KOPT-K1 (cell line): ENCODE measurements at regions not wholly inside any gene's neighbourhood (a gene's known extent, or its start where the extent isn't known, plus 50 kb on each side); places are given as distances from the start of the nearest gene placed in this dataset.

Experiments used
- H3K27ac ChIP-seq: fragments of 200-600 bp; sonication (generic); 2 replicates; pipeline ENCODE4 v1.5.1; 2016; ENCODE audit warnings: antibody characterized with exemption, mild to moderate bottlenecking, low read depth, low read length; ENCODE audit not compliant: poor library complexity, severe bottlenecking
- H3K36me3 ChIP-seq: fragments of 200-600 bp; sonication (generic); 2 replicates; pipeline ENCODE4 v1.5.1; 2017; ENCODE audit warnings: antibody characterized with exemption, mild to moderate bottlenecking, low read length, moderate library complexity; ENCODE audit not compliant: insufficient read depth
- H3K9me3 ChIP-seq: fragments of 200-600 bp; sonication (generic); 2 replicates; pipeline ENCODE4 v1.5.1; 2017; ENCODE audit warnings: antibody characterized with exemption, low read length, mild to moderate bottlenecking; ENCODE audit not compliant: insufficient read depth, poor library complexity, severe bottlenecking

DNA sequence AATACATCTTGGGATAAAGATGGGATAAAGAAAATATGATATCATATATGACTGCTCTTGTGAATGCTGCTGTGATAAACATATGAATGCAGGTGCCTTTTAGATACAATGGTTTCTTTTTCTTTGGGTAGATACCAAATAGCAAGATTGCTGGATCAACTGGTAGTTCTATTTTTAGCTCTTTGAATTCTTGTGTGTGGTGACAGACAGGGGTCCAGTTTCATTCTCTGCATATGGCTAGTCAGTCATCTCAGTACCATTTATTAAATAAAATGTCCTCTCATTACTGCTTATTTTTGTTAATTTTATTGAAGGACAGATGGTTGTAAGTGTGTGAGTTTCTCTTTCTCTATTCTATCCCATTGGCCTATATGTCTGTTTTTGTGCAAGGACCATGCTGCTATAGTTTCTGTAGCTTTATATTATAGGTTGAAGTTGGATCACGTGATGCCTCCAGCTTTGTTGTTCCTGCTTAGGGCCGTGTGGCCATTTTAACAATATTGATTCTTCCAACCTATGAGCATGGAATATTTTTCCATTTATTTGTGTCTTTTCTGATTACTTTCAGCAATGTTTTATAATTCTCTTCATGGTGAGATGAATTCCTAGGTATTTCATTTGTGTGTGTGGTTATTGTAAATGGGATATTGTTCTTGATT lies 1089.8 kb upstream of the CADM2 start:
- H3K9me3 ChIP-seq, result no peaks in the 10 kb centered on the region
- H3K27ac ChIP-seq, result no peak overlapping the region
- no peaks in the 10 kb centered on the region for H3K36me3 ChIP-seq

DNA sequence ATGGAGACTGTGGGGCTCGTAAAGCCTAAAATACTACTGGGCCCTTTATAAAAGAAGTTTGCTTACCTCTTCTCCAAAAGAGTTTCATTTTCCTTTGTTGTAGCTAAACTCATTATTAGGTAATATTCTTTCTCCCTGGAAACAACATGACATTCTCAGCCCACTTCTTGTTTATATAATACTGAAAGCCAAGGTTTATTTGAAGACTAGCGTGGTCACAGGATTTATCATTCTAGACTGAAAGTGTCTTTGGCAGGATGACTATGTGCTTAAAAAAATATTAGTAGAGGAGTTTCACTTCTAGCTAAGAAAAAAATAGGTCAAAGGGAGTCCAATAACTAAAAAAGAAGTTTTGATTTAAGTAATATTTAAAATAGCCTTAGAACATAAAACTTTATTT lies 1085.2 kb upstream of the CADM2 start:
- Histone ChIP-seq H3K9me3 (no peaks in the 10 kb centered on the region), H3K36me3 (no peaks in the 10 kb centered on the region), H3K27ac (no peak overlapping the region)

DNA sequence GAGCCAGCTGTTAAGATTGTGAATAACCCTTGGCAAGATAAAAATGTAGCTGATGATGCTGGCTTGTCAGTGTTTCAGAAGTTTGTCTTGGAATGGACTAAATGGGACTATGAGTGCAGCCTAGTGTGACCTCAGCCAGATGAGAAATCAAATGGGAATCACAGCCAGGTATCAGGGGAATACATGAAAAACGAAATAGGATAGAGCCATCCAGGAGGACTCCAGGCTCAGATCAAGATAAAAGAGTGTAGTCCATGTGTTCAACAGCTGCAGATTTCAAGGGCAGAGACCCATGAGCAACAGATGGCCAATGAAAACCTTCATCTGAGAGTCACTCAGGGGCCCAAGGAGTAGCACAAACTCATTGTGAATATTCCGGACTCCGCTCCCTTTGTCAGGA lies 1080.9 kb upstream of the CADM2 start:
- H3K36me3 ChIP-seq, result no peaks in the 10 kb centered on the region
- H3K9me3 ChIP-seq, result no peaks in the 10 kb centered on the region
- no peak overlapping the region for H3K27ac ChIP-seq

DNA sequence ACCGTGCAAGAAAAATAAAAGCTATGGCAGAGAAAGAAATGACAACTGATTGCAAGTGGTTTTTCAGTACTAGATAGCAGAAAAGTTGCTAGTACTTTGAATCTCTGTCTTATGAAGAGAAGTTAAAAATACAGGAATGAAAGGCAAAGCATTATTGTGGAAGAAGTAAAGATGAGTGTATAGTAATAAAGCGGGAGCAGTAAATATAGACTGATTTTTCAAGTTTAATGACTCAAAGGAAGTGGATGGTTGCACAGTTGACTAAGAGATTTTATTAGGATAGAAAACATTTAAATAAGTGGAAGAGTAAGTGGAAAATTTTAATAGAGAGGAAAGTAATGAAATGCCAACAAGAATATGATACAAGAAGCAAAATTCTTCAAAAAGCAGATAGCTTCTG lies 1076.1 kb upstream of the CADM2 start:
- H3K36me3 ChIP-seq, result no peaks in the 10 kb centered on the region
- no peak overlapping the region for H3K27ac ChIP-seq
- no peaks in the 10 kb centered on the region for H3K9me3 ChIP-seq

DNA sequence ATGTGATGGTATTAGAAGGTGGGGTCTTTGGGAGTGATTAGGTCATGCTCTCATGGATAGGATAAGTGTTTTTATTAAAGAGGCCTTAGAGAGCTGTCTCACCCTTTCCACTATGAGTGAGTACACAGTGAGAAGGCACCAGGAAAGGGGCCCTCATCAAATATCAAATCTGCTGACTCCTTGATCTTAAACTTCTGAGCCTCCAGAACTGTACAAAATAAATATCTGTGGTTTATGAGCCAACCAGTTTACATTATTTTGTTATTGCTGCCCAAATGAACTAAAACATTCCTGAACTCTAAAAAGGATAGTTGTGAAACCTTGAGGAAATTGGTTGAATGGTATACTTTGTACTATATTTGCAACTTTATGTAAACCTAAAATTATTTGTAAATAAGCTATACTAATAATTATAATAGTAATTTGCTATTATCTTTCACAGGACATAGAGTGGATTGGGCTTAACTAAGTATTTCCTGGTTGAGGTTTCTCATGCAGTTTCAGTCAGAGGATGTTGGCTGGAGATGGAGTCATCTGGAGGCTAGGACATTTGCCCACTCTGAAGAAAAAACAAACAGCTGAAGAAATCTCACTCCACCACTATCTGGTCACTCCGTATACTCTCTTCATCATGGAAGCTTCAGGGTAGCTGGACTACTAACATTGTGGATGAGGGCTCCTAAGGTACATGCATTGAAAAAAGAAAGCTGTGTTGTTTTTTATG lies 1068.6 kb upstream of the CADM2 start:
- Histone ChIP-seq H3K9me3 (no peaks in the 10 kb centered on the region), H3K27ac (no peak overlapping the region), H3K36me3 (no peaks in the 10 kb centered on the region)

DNA sequence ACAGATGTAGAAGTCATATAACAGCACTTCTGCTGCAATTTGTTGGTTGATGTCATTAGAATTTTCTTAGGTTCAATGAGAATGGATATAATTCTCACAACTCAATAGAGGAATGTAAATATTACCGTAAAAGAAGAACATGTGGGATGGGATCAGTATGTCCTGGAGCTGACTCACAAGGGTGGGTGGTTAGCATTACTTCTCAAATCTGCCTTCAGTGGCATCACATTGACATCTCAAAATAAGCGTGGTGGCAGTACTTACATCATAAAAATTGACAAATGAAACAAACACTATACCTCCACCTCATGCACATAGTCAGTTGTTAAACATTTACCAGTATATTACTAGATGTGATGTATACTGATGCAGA lies 1068.0 kb upstream of the CADM2 start:
- no peaks in the 10 kb centered on the region for H3K9me3 ChIP-seq
- H3K36me3 ChIP-seq, result no peaks in the 10 kb centered on the region
- H3K27ac ChIP-seq, result no peak overlapping the region

DNA sequence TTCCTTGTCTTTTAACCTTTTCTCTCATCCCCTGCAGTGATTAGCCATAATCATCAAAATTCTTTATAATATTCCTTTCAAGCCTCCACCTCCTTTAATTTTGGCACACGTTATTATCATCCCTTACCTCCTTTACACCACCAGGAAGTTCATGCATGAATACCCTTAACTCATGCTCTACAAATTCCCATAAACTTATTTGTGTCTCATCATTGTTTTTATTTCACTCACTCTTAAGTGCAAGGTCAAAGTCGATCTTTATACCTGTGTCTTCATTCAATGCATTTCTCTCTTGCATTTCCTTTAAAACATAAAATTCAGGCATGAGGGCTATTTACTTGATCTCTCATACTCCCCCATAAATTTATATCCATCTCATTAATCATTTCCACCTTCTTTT lies 1064.6 kb upstream of the CADM2 start:
- no peaks in the 10 kb centered on the region for H3K9me3 ChIP-seq
- H3K27ac ChIP-seq, result no peak overlapping the region
- H3K36me3 ChIP-seq, result no peaks in the 10 kb centered on the region

DNA sequence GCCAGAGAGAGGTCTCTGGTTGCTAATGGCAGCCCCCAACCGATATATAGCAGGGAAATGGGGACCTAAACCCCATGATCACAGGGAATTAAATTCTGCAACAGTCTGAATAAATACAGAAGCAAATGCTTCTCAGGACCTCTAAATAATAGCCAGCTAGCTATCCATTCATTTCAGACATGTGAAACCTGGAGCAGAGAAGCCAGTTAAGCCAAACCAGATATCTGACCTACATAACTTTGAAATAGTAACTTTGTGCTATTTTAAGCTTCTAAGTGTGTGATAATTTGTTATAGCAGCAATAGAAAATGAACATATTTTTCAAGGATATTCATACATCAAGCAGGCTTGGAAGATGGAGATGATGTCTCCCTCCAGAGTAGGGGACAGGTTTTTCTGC lies 1062.9 kb upstream of the CADM2 start:
- H3K36me3 ChIP-seq, result no peaks in the 10 kb centered on the region
- H3K27ac ChIP-seq, result no peak overlapping the region
- no peaks in the 10 kb centered on the region for H3K9me3 ChIP-seq

DNA sequence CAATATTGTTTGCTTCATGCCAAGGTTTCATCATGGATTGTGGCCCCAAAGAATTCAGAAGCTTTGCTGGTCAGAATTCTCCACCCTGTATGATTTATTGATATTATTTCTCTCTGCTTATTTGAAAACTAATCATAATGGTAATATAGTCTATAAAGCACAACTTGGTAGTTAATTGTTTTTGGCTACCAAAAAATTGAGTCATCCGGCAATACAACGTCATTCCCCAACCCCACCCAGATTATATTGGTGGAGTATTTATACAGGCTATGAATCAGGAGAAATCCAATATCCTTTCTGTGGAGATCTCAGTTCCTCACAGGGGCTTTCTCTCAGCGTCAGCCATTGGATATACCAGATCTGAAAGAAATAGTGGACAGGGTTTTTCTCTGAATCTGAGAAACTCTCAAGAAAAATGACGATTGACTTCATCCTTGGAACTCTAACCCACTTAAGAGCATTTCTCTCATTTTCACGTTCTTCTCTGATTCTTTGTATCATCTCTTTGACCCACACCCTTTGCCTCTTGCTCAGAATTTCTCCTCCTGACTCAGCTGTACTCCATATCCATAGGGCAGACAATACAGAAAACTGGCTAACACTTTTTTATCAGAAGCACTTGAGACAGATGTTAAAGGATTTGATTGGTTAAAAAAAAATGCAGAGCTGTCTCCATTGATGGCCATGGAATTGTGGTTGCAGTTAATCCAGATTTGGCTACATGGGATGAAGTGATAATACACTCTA lies 1055.8 kb upstream of the CADM2 start:
- no peak overlapping the region for H3K27ac ChIP-seq
- H3K36me3 ChIP-seq, result no peaks in the 10 kb centered on the region
- H3K9me3 ChIP-seq, result no peaks in the 10 kb centered on the region

DNA sequence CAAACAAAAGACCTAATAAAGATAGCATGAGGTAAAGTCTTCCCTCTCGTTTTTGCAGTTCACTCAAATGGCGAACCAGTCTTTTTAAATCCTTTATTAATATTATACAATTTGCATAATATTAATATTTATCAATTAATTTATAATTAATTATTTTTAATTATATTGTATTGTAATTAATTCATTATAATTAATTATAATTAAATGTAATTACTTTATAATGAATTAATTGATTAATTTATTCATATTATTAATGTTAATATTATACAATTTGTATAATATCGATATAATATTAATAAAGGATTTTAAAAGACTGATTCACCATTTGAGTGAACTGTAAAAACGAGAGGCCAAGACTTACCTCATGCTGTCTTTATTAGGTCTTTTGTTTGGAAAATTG lies 1045.4 kb upstream of the CADM2 start:
- H3K27ac ChIP-seq, result no peak overlapping the region
- no peaks in the 10 kb centered on the region for H3K9me3 ChIP-seq
- no peaks in the 10 kb centered on the region for H3K36me3 ChIP-seq

DNA sequence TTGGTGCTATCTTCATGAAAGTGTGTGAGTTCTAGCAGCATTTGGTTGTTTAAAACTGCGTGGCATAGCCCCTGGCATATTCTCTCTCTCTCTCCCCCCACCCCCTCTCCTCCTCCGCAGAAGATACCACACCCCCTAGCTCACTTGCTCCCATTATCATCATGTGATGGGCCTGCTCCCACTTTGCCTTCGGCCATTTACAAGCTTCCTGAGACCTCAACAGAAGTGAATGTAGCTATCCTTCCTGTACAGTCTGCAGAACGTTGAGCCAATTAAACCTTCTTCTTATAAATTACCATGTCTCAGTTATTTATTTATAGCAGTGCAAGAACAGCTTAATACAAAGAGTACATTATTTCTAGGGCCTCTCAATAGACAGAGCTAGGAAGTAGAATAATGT lies 1032.5 kb upstream of the CADM2 start:
- no peak overlapping the region for H3K27ac ChIP-seq
- H3K9me3 ChIP-seq, result peaks cover 16% of the 10 kb centered on the region
- H3K36me3 ChIP-seq, result no peaks in the 10 kb centered on the region

DNA sequence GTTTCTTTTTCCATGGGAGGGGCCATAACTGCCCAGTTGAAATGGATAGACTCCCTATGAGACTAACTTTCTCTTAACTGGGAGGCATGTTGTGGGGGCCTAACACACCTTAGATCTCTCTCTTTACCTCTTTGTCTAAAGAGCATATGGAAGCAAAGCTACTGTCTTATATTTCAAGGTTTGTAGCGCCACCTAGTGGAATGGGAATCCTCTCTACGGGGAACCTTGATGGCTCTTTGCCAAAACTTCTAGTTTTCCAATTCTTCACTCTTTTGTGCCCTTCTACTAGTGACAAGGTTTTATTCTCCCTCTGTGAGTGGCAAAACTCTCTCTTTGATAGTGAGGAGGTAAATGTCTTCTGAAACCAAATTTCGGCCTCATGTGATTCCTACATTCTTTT lies 1030.4 kb upstream of the CADM2 start:
- Histone ChIP-seq H3K27ac (no peak overlapping the region), H3K36me3 (no peaks in the 10 kb centered on the region), H3K9me3 (peaks cover 16% of the 10 kb centered on the region)

DNA sequence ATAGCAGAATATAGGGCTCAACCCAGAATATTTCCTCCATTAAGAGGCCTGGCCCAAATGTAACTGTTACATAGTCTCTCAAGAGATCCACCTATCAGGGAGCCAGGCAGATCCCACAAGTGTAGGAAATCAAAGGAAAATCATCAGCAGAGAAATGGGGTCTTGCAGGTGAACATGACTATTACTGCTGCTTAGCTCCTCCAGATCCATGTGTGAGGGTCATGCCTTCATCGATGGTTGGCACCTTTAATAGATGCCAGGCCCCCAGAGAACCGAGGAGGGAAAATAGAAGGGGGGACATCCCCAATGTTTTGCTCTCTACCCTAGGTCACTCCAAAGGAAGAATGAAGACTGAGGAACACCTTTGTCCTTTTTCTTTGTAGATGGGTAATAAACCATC lies 1029.9 kb upstream of the CADM2 start:
- Histone ChIP-seq H3K36me3 (no peaks in the 10 kb centered on the region), H3K27ac (no peak overlapping the region), H3K9me3 (peaks cover 16% of the 10 kb centered on the region)

DNA sequence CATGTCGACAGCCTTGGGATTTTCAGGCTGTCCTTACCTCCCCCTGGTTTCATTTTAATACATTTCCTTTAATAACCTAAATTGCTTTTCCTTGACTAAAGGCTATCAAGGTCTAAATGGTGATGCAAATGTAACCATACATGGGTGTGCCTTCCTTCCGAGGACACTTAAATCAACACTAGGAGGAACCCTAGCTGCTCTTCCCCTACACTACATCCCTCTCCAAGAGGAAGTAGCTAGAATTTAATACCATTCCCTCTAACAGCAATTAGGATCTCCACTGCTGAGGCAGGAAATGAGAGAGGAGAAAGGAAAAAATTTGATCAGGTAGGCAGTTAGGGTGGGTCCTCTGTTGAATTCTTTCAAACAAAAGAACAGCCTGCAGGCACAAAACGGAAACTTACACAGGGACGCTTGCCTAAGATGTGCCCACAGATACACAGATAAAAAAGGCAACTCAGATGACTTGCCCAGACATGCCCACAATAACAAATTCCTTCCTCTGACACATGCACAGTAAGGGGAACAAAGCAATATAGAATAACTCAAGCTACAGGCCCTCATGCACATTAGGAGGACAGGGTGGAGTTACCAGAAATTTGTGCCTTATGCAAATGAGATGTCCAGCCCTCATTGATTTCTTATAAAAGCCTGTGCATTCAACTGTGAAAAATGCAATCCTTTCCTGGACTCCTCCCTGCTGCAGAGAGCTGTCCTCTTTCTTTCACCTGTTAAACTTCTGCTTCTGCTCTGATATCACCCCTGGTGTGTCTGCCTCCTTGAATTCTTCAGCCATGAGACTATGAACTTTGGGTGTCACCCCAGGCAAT lies 1024.4 kb upstream of the CADM2 start:
- H3K9me3 ChIP-seq, result peaks cover 2% of the 10 kb centered on the region
- no peaks in the 10 kb centered on the region for H3K36me3 ChIP-seq
- no peak overlapping the region for H3K27ac ChIP-seq

DNA sequence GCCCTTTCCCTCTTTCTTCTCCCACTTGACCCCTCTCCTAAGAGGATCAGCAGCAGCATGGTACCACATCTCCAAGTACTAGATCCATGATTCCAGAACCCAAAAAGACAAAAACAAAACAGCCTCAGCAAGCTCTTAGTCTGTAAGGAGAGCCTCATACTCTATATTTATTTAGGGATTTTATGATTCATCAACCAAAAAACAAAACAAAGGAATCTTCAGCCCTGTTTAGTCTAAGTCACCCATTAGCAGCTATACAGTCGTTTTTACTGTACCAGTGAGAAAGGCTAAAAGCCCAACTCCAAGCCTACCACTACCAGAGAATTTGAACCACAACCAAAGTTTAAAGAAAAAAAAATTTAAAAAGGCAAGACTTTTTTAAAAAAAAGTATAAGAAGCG lies 1020.3 kb upstream of the CADM2 start:
- H3K27ac ChIP-seq, result no peak overlapping the region
- no peaks in the 10 kb centered on the region for H3K9me3 ChIP-seq
- H3K36me3 ChIP-seq, result no peaks in the 10 kb centered on the region
